A549 (cell line): ENCODE measurements at regions not wholly inside any gene's neighbourhood (a gene's known extent, or its start where the extent isn't known, plus 50 kb on each side); places are given as distances from the start of the nearest gene placed in this dataset.

Source experiments
- ATAC-seq, 2 experiments: fragments of 200-7000 bp in 1 of 2; fragments of >200 bp in 1 of 2; cut with Nextera tagmentation in 1 of 2; cut with Tn5 transposase in 1 of 2; 3 replicates each; pipeline versions ENCODE4 v1.8.0 to v1.9.1; 2018 to 2020; ENCODE audit warnings: mild to moderate bottlenecking in 1 of 2, moderate library complexity in 1 of 2
- CTCF ChIA-PET: fragments of 300-600 bp; sonication (Branson Sonifier 250); formaldehyde crosslinking; extraction: SDS; loops from one replicate; lab custom pipeline; 2021; ENCODE audit warnings: antibody characterized with exemption, inconsistent platforms; lab: Yijun Ruan, JAX
- POLR2A ChIA-PET: fragments of 350-600 bp; formaldehyde crosslinking; extraction: SDS; loops from one replicate; lab custom pipeline; 2021; ENCODE audit warnings: antibody characterized with exemption, inconsistent platforms; lab: Yijun Ruan, JAX
- DNase-seq, 2 experiments: peaks; one replicate each; pipeline versions ENCODE4 v3.0.0 to v3.0.0-alpha.2; 2011 to 2016; ENCODE audit warnings: low read depth in 1 of 2, low spot score in 1 of 2
- FAIRE-seq: peaks from 2 replicates; lab custom pipeline; 2011; peaks lifted over from hg19 to GRCh38; lab: Jason Lieb, UNC
- H3K27ac ChIP-seq, 2 experiments: fragments of >200 bp; sonication (Bioruptor Twin); formaldehyde crosslinking; 3 replicates each; pipeline ENCODE4 v1.5.1; 2016 to 2017
- H3K4me1 ChIP-seq: fragments of >200 bp; sonication (Bioruptor Twin); formaldehyde crosslinking; 3 replicates; pipeline ENCODE4 v1.6.1; 2016
- H3K4me2 ChIP-seq: fragments of >200 bp; sonication (Bioruptor Twin); formaldehyde crosslinking; 3 replicates; pipeline ENCODE4 v1.6.1; 2016
- H3K4me3 ChIP-seq: fragments of >200 bp; sonication (Bioruptor Twin); formaldehyde crosslinking; 3 replicates; pipeline ENCODE4 v1.5.1; 2016
- H3K9me3 ChIP-seq: fragments of >200 bp; sonication (Bioruptor Twin); formaldehyde crosslinking; 3 replicates; pipeline ENCODE4 v1.6.1; 2016
- BHLHE40 ChIP-seq: IDR thresholded peaks from 2 replicates; pipeline ENCODE4 v1.6.1; 2012; ENCODE audit warnings: low read depth, low read length, inconsistent platforms
- CBX2 ChIP-seq: fragments of 200-600 bp; sonication (generic); IDR thresholded peaks from 2 replicates; pipeline ENCODE4 v1.6.1; 2016; ENCODE audit warnings: low read depth, mild to moderate bottlenecking, borderline replicate concordance
- CBX8 ChIP-seq: fragments of 200-600 bp; sonication (generic); IDR thresholded peaks from 2 replicates; pipeline ENCODE4 v1.6.1; 2016
- CHD2 ChIP-seq: fragments of 150-350 bp; IDR thresholded peaks from 2 replicates; pipeline ENCODE4 v1.6.1; 2014; ENCODE audit warnings: low read length; ENCODE audit not compliant: partially characterized antibody
- EHMT2 ChIP-seq: fragments of 200-600 bp; sonication (generic); IDR thresholded peaks from 2 replicates; pipeline ENCODE4 v1.6.1; 2016; ENCODE audit warnings: antibody characterized with exemption, low read depth, mild to moderate bottlenecking, moderate library complexity
- EP300 ChIP-seq, 2 experiments: fragments of >200 bp; sonication (Bioruptor Twin); formaldehyde crosslinking; IDR thresholded peaks; 2 replicates in 1 of 2; 3 replicates in 1 of 2; pipeline ENCODE4 v1.6.1; 2016 to 2017
- FOSB ChIP-seq: fragments of 250-450 bp; sonication (Bioruptor Pico); IDR thresholded peaks from 2 replicates; pipeline ENCODE4 v1.5.0; 2020; ENCODE audit warnings: mild to moderate bottlenecking, moderate library complexity
- FOSL2 ChIP-seq, 2 experiments: fragments of 450-650 bp in 1 of 2; fragments of >200 bp in 1 of 2; sonication (Bioruptor Twin) in 1 of 2; formaldehyde crosslinking; IDR thresholded peaks; 2 replicates each; pipeline versions ENCODE4 v1.5.0 to v1.6.1; 2016 to 2020; ENCODE audit warnings: mild to moderate bottlenecking in 1 of 2, moderate library complexity in 1 of 2
- GATA3 ChIP-seq: IDR thresholded peaks from 2 replicates; pipeline ENCODE4 v1.6.1; 2012; ENCODE audit warnings: borderline replicate concordance
- HOXB5 ChIP-seq: fragments of 250-450 bp; sonication (Bioruptor Pico); IDR thresholded peaks from 2 replicates; pipeline ENCODE4 v1.5.0; 2020; ENCODE audit warnings: mild to moderate bottlenecking, moderate library complexity
- KDM1A ChIP-seq: fragments of 200-600 bp; sonication (generic); IDR thresholded peaks from 2 replicates; pipeline ENCODE4 v1.6.1; 2016; ENCODE audit warnings: low read depth, mild to moderate bottlenecking
- NFE2L2 ChIP-seq: fragments of 150-350 bp; conservative IDR thresholded peaks from 2 replicates; pipeline ENCODE4 v1.6.1; 2014; ENCODE audit warnings: low read length
- SMC3 ChIP-seq: fragments of >200 bp; sonication (Bioruptor Twin); formaldehyde crosslinking; IDR thresholded peaks from 3 replicates; pipeline ENCODE4 v1.6.1; 2018; ENCODE audit warnings: inconsistent platforms
- ZC3H11A ChIP-seq: fragments of 450-650 bp; IDR thresholded peaks from 2 replicates; pipeline ENCODE4 v1.6.1; 2014; ENCODE audit warnings: antibody characterized with exemption, mild to moderate bottlenecking
- ZFP36 ChIP-seq: fragments of 450-650 bp; IDR thresholded peaks from 2 replicates; pipeline ENCODE4 v1.6.1; 2014; ENCODE audit warnings: borderline replicate concordance; ENCODE audit not compliant: partially characterized antibody
- WGBS: methylation state at CpG from one replicate; pipeline ENCODE4 v1.1.6; 2017; ENCODE audit errors: missing lambda C conversion rate; 5-methylcytosine and 5-hydroxymethylcytosine counted together
- TF ChIP-seq, protein P1 (sequence below): IDR thresholded peaks from 2 replicates; pipeline ENCODE4 v1.6.1; 2012
- TF ChIP-seq, protein P2 (sequence below): fragments of >200 bp; sonication (Bioruptor Twin); formaldehyde crosslinking; IDR thresholded peaks from 2 replicates; pipeline ENCODE4 v1.6.1; 2016
- TF ChIP-seq, protein P3 (sequence below): IDR thresholded peaks from 2 replicates; pipeline ENCODE4 v1.6.1; 2012; ENCODE audit warnings: low read depth, borderline replicate concordance
- TF ChIP-seq, protein P4 (sequence below): fragments of 450-650 bp; IDR thresholded peaks from 2 replicates; pipeline ENCODE4 v1.6.1; 2014; ENCODE audit warnings: antibody characterized with exemption
- TF ChIP-seq, protein P5 (sequence below): IDR thresholded peaks from 2 replicates; pipeline ENCODE4 v1.6.1; 2012

DNA sequence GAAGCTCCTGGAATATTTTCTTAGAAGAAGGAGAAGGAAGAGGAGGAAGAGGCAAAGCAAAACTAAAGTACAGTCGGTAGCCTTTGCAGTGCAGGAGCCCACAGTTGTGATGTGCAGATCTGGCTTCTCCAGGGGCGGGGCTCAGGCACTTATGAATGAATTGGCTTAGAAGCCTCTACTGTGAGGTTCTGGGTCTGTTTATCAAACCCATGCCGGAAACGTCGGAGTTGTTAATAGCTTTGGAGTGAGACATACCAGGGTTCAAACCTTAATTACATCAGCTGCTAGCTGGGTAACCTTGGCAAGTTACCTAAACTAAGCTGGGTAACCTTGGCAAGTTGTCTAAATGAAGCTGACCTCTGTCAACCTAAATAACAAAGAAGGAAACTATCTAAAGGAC lies 89.3 kb upstream of the PITRM1 start:
- Histone ChIP-seq H3K27ac (no peak overlapping the region), H3K4me1 (no peaks in the 10 kb centered on the region), H3K4me3 (no peak overlapping the region), H3K9me3 (no peaks in the 10 kb centered on the region), H3K4me2 (no peak overlapping the region)
- no peak for TF ChIP-seq NFE2L2
- TF ChIP-seq CBX2: no peak
- TF ChIP-seq, protein P1, sequence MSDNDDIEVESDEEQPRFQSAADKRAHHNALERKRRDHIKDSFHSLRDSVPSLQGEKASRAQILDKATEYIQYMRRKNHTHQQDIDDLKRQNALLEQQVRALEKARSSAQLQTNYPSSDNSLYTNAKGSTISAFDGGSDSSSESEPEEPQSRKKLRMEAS: no peak
- no peak for TF ChIP-seq FOSB (CRISPR knock-in tag)
- TF ChIP-seq, protein P2, sequence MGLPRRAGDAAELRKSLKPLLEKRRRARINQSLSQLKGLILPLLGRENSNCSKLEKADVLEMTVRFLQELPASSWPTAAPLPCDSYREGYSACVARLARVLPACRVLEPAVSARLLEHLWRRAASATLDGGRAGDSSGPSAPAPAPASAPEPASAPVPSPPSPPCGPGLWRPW: no peak
- TF ChIP-seq EP300 (IDR thresholded peaks at IDR 0.05): no peak
- TF ChIP-seq SMC3: no peak
- no peak for TF ChIP-seq EHMT2
- no peak for TF ChIP-seq FOSL2 (IDR thresholded peaks at IDR 0.05)
- TF ChIP-seq FOSL2 (CRISPR knock-in tag; IDR thresholded peaks at IDR 0.05): no peak
- TF ChIP-seq CBX8: no peak
- no peak for TF ChIP-seq HOXB5 (CRISPR knock-in tag)
- DNase-seq: no peak
- CTCF ChIA-PET: interaction anchor here (0.5 to 1.6 kb wide), 3 partner anchors 22 to 30 kb away, joined by 3 to 6 read pairs (median 3); no protein-coding TSS in a partner anchor
- WGBS: 63% methylated on average over 5 of the region's 5 CpGs
- no peak for FAIRE-seq
- ATAC-seq: no peak
- POLR2A ChIA-PET: no interaction called here

DNA sequence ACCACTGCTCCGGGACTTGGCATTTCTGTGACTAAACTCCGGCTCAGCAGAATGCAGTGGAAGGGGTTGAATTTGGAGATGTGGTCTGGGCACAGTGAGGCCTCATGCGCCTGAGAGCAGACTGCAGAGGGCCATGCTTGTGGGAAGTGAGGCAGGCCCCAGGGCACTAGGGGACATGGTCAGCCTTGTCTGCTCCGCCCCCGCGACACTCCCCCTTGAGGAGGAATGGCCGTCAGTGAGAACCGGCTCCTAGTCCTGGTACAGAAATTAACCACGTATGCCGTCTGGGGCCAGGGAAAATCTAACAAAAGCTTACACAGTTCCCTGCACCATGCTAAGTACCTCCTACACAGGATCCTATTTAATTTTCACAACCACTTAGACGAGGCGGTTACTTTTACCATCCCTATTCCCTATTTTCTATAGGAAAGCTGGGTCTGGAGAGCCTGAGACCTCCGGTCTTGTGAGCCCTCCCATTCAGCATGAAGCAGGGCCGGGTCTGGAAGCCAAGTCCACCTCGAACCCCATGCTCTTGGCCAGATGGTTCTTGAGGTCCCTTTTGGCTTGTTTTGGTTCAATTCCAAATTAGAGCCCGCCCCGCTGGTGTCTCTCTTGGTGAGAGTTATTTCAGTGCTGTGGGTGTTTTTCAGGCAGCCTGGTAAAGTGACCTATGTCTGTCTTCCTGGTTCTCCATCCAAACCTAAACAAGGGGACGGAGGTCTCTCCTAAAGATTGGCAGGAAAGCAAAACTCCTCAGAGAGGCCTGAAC lies 87.7 kb upstream of the PITRM1 start:
- CTCF ChIA-PET: interaction anchor here (1.0 to 1.5 kb wide), 2 partner anchors 67 kb away, joined by 3 read pairs; no protein-coding TSS in a partner anchor
- H3K4me2 ChIP-seq: no peak overlapping the region
- no peak overlapping the region for H3K27ac ChIP-seq
- DNase-seq (no peak), FAIRE-seq (no peak), ATAC-seq (no peak)
- no peaks in the 10 kb centered on the region for H3K4me1 ChIP-seq
- TF ChIP-seq ZFP36 (no peak), BHLHE40 (no peak), ZC3H11A (no peak), CHD2 (no peak), KDM1A (no peak)
- TF ChIP-seq, protein P3, sequence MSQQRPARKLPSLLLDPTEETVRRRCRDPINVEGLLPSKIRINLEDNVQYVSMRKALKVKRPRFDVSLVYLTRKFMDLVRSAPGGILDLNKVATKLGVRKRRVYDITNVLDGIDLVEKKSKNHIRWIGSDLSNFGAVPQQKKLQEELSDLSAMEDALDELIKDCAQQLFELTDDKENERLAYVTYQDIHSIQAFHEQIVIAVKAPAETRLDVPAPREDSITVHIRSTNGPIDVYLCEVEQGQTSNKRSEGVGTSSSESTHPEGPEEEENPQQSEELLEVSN: no peak
- TF ChIP-seq, protein P2: no peak
- TF ChIP-seq, protein P4, sequence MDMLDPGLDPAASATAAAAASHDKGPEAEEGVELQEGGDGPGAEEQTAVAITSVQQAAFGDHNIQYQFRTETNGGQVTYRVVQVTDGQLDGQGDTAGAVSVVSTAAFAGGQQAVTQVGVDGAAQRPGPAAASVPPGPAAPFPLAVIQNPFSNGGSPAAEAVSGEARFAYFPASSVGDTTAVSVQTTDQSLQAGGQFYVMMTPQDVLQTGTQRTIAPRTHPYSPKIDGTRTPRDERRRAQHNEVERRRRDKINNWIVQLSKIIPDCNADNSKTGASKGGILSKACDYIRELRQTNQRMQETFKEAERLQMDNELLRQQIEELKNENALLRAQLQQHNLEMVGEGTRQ: no peak
- TF ChIP-seq, protein P5, sequence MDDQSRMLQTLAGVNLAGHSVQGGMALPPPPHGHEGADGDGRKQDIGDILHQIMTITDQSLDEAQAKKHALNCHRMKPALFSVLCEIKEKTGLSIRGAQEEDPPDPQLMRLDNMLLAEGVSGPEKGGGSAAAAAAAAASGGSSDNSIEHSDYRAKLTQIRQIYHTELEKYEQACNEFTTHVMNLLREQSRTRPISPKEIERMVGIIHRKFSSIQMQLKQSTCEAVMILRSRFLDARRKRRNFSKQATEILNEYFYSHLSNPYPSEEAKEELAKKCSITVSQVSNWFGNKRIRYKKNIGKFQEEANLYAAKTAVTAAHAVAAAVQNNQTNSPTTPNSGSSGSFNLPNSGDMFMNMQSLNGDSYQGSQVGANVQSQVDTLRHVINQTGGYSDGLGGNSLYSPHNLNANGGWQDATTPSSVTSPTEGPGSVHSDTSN: no peak
- no peaks in the 10 kb centered on the region for H3K9me3 ChIP-seq
- no peak overlapping the region for H3K4me3 ChIP-seq
- POLR2A ChIA-PET: no interaction called here
- 82% methylated on average over 18 of the region's 18 CpGs for WGBS

DNA sequence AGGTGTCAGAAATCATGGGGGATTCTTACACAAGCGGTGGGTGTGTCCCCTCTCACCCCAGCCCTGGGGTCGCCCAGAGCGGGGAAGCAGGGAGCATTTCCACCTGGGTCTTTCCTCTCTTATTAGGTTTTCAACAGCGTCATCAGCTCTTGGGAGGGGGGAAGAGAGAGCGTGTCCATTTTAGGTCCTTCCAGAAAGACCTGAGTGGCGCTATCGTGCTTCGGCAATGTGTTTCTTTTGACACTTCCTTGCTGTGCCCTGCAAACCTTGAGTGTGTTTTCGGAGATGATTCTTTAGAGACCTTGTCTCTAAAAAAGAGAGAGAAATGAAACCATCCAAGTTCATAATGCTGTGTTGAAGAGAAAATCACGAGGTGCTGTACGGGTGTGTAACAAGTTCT lies 86.9 kb upstream of the PITRM1 start:
- Histone ChIP-seq H3K4me3 (no peak overlapping the region), H3K9me3 (no peaks in the 10 kb centered on the region), H3K4me1 (no peaks in the 10 kb centered on the region), H3K4me2 (no peak overlapping the region), H3K27ac (no peak overlapping the region)
- ChIA-PET POLR2A (no interaction called here), CTCF (interaction anchor here (1.5 kb wide), 1 partner anchor 66 kb away, joined by 3 read pairs; no protein-coding TSS in a partner anchor)
- TF ChIP-seq SMC3 (no peak), GATA3 (no peak), CHD2 (no peak)
- ATAC-seq (no peak), FAIRE-seq (no peak), DNase-seq (no peak)
- WGBS: 90% methylated on average over 11 of the region's 11 CpGs
